ENCODE measurements at regions not wholly inside any gene's neighbourhood (a gene's known extent, or its start where the extent isn't known, plus 50 kb on each side); places are given as distances from the start of the nearest gene placed in this dataset.
A peak's percentile ranks its signal among the peaks of the same experiment; 100 is the strongest.

DNA sequence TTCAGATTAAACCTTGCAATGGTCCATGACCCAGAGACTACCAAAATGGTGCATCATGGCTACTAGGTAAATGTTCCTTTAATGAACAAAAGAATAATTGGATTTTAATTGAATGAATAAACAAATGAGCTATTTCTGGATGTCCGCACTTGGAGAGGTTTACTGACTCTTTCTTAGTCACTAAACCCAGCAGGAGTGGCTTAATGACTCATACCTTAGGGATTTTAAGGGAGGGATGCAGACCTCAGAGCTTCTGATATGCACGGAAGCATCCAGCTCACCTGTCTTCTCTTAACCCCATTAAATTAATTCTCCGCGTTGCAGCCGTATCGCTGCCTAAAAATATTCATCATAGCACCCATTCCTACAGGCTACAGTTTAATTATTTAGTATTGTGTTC lies 970.0 kb upstream of the SLC35B3 start:
- H3K27ac ChIP-seq (ENCODE audit: insufficient read depth, low read length) = no peak overlapping the region
- WGBS, 2 experiments (ENCODE audit: extremely low coverage in 2 of 2, insufficient read length in 1 of 2) = no CpG with 5 or more reads among the region's 6 CpGs
- no peak overlapping the region for H3K18ac ChIP-seq (ENCODE audit: low read depth, low read length)
- DNase-seq (peak; percentile 91), ATAC-seq (ENCODE audit: low read depth) (peak; percentile 75)
- in situ Hi-C loops (cut with MboI; ENCODE audit: low sequenced_read_pairs) = no loop called here
- H3K4me2 ChIP-seq (ENCODE audit: low read depth, low read length) = no peak overlapping the region
- no peaks in the 10 kb centered on the region for H3K27me3 ChIP-seq (ENCODE audit: control insufficient read depth, insufficient read depth, low read length)
- H3K23ac ChIP-seq (ENCODE audit: low read depth, low read length) = no peak overlapping the region
- H4K5ac ChIP-seq (ENCODE audit: low read depth, low read length) = no peak overlapping the region
- H4K20me1 ChIP-seq (ENCODE audit: insufficient read depth, low read length) = no peaks in the 10 kb centered on the region
- H3K4me1 ChIP-seq (ENCODE audit: control insufficient read depth, insufficient read depth, low read length) = peaks cover 7% of the 10 kb centered on the region
- H2BK120ac ChIP-seq (ENCODE audit: low read depth, low read length) = peak overlapping the region; percentile 86
- H3K4me3 ChIP-seq (ENCODE audit: insufficient read depth, low read depth, low read length) = no peak overlapping the region
- peak overlapping the region; percentile 87; the same call in 1 of the 2 replicates for H2BK20ac ChIP-seq (ENCODE audit: low read depth, low read length)
- no peaks in the 10 kb centered on the region for H3K9me1 ChIP-seq (ENCODE audit: insufficient read depth, low read length)
- H4K91ac ChIP-seq (ENCODE audit: insufficient read depth, low read depth, low read length) = no peak overlapping the region; the same call in 1 of the 2 replicates
- no peaks in the 10 kb centered on the region for H3K79me1 ChIP-seq (ENCODE audit: low read depth in 1 of 2, low read length in 2 of 2)
- no peaks in the 10 kb centered on the region for H3K36me3 ChIP-seq (ENCODE audit: control insufficient read depth, insufficient read depth, low read length)
- H3K56ac ChIP-seq (ENCODE audit: extremely low read depth, insufficient read depth, low read length) = no peak overlapping the region
- H2AK5ac ChIP-seq (ENCODE audit: low read depth, low read length) = no peak overlapping the region
- intact Hi-C loops (cut with micrococcal nuclease) = loop anchor here (10.0 kb wide), 1 partner anchor 1009 kb away; the partner anchor contains the start of gene TFAP2A
- CTCF ChIA-PET = interaction anchor here (0.5 kb wide), 1 partner anchor 8 kb away, joined by 4 read pairs; no protein-coding TSS in a partner anchor
- no peak overlapping the region for H2AK9ac ChIP-seq (replicated peaks; ENCODE audit: low read depth, low read length, poor library complexity)
- no peak overlapping the region for H3K4ac ChIP-seq (ENCODE audit: low read depth, low read length)
- no peak overlapping the region for H3K14ac ChIP-seq (replicated peaks; ENCODE audit: low read depth, low read length)
- H3K9me3 ChIP-seq (ENCODE audit: control insufficient read depth, insufficient read depth, low read length) = no peaks in the 10 kb centered on the region
- H2BK15ac ChIP-seq (ENCODE audit: low read depth, low read length) = no peak overlapping the region; the same call in 2 of the 3 replicates
- no TSS peak for BruUV-seq (replicated peaks)
- H2BK5ac ChIP-seq (ENCODE audit: low read depth, low read length, poor library complexity, severe bottlenecking) = no peak overlapping the region
- no peak overlapping the region for H4K8ac ChIP-seq (ENCODE audit: low read depth in 2 of 2, low read length in 2 of 2)
- POLR2A ChIA-PET (ENCODE audit: unreplicated experiment) = no interaction called here
- dilution Hi-C loops (cut with HindIII; ENCODE audit: low sequenced_read_pairs, unreplicated experiment) = no loop called here
- TF ChIP-seq POLR2A (IDR thresholded peaks at IDR 0.05; ENCODE audit: low read depth, low read length) (no peak), FOS (IDR thresholded peaks at IDR 0.05; ENCODE audit: low read depth, low read length) (peak; percentile 89), RCOR1 (IDR thresholded peaks at IDR 0.05; ENCODE audit: insufficient replicate concordance, low read length) (no peak), SMC3 (IDR thresholded peaks at IDR 0.05; ENCODE audit: low read depth, low read length) (no peak), BHLHE40 (IDR thresholded peaks at IDR 0.05; ENCODE audit: low read depth, low read length) (peak; percentile 57), CHD1 (IDR thresholded peaks at IDR 0.05; ENCODE audit: low read depth, low read length) (no peak), RFX5 (IDR thresholded peaks at IDR 0.05; ENCODE audit: low read depth, low read length) (no peak), NFE2L2 (IDR thresholded peaks at IDR 0.05; ENCODE audit: low read depth, low read length) (0 out of 2 replicates have a peak, but pooled peaks have one; percentile 14), MAZ (IDR thresholded peaks at IDR 0.05; ENCODE audit: borderline replicate concordance, low read depth, low read length) (no peak), CTCF (conservative IDR thresholded peaks at IDR 0.05; ENCODE audit: low read depth, low read length) (no peak)
- TF ChIP-seq, protein P1, sequence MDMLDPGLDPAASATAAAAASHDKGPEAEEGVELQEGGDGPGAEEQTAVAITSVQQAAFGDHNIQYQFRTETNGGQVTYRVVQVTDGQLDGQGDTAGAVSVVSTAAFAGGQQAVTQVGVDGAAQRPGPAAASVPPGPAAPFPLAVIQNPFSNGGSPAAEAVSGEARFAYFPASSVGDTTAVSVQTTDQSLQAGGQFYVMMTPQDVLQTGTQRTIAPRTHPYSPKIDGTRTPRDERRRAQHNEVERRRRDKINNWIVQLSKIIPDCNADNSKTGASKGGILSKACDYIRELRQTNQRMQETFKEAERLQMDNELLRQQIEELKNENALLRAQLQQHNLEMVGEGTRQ (IDR thresholded peaks at IDR 0.05; ENCODE audit: low read depth, low read length) = no peak
- H3K9ac ChIP-seq (ENCODE audit: low read depth, low read length) = no peak overlapping the region
- no peak overlapping the region for H2AFZ ChIP-seq (replicated peaks; ENCODE audit: low read length, poor library complexity)
